Stimulated activated CD8-positive, alpha-beta memory T cell treated with anti-CD3 and anti-CD28 coated beads, Interleukin-2, amount 100 ng/mL, for 48 hours (primary cell): ENCODE measurements at regions not wholly inside any gene's neighbourhood (a gene's known extent, or its start where the extent isn't known, plus 50 kb on each side); places are given as distances from the start of the nearest gene placed in this dataset.

Experiments
- DNase-seq, 2 donors: peaks; one replicate each; pipeline ENCODE4 v3.0.0-alpha.2; 2020; ENCODE audit warnings: low read depth in 2 of 2

- no peak for DNase-seq
These were observed 1010.3 kb upstream of the TENM4 start for GRCh38 chr11:80451105-80451504.

GRCh38 chr11:80448709-80449108 is 1007.9 kb upstream of the TENM4 start:
- DNase-seq: no peak

DNA sequence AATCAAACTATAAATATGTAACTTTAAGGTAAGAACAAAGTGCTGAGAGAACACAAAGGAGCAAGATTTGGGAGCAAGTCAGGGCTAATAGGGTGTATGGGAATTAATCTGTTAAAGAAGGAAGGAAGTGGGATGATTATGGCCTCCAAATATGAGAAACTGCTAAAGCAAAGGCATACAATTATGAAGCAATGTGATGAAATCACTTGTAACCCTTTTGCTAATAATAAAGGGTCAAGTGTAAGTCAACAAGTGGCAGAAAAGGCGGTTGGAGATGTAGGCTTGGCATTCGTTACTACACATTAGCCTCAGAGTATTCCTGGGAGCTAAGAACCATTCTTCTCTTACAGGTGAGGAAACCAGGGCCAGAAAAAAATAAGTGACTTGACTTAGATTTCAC is 1002.3 kb upstream of the TENM4 start:
- no peak for DNase-seq

DNA sequence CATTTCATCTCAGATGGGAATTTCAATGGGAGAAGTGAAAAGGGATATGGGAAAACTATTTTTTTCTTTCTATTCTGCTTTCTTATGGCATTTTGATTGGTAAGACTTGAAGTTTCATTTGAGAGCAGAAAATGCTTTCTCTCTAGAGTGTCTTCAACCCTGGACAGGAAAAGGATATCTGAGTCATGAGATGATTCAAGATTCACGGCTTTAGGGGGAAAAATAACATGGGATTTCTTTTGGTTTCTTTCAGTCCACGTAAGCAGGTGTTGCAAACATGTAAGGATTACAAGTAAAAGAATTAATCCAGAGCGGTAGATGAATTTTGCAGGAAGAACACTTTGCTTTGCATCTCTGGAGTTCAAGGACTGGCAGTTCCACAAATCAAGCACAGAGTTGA is 1001.0 kb upstream of the TENM4 start:
- DNase-seq: no peak

DNA sequence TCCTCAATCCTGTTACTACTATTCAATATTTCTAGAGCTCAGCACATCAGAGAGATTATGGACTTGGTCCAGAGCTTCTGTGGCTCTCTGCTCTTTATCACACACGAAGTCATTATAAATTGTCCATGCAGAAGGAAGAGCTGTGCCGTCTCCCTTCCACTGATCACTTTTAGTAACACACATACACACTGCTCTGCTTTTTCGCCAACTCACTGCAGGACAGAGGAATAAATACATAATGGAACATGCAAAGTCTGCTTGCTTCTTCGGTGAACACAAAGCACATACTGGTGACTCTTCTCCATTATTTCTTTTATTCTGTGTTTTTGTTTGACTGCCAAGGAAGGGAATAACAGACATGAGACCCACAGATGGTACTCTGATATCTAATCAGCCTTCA is 1000.0 kb upstream of the TENM4 start:
- no peak for DNase-seq

DNA sequence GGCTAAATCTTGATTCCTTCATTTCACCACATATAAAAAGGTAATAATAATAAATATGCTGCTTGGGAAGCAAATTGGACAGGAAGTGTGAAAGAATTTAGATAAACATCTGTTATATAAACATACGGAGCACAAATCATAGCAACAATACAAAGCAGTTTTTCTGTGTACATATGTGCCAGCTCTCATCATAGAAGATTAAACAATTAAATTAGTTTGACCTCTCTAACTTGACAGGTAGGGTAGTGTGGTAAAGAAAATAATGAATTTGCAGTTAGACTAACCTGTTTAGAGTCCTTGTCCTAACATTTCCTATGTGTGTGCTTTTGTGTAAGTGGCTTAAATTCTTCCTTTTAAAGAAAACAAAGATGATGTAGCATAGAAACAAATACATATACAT is 995.7 kb upstream of the TENM4 start:
- no peak for DNase-seq

GRCh38 chr11:80435345-80435744 is 994.5 kb upstream of the TENM4 start:
- DNase-seq: no peak

DNA sequence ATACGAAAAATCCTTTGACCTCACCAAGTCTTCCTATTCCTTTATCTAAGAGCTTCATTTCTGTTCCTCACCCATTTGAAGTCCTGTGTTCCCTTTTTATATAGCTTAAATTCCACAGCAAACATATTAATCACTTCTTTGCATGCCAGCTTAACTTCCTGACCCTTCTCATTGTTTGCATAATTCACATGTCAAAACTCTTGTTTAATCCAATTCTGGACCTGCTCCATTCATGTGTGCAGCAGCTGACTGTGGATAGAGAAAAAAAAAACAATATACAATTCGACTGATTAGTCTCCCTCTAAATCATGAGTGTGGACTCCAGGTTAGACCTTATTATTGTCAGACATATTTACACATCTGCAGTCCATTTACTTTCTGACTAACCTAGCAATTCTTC is 991.2 kb upstream of the TENM4 start:
- DNase-seq: no peak

DNA sequence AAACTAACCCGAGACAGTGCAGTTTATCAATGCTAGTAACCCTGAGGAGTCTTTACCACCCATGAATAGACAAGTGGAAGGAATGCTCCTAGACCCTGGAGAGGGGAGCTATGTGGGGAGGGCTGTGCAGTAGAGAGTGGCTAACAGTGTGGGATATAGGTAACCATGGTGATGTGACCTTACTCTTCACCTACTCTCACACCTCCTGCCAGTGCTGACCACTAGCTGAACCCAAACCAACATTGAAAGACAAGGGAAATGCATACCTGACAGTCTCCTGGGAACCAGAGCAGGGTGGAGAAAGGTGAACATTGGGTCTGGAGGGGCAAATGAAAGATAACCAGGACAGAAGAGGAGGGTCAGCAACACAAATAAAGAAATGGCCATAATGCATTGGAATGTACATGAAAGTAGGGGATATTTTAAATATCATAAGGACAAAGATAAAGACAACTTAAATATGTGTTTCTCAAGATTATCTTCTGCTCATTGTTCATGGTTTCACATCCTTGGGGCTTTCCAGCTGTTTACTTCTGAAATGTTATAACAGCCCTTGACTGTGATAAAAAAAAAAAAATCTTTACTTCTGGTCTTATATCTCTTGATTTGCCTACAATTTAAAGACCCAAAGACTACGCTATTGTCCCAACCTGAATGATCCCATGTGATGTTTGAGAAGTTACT is 983.3 kb upstream of the TENM4 start:
- DNase-seq: no peak

DNA sequence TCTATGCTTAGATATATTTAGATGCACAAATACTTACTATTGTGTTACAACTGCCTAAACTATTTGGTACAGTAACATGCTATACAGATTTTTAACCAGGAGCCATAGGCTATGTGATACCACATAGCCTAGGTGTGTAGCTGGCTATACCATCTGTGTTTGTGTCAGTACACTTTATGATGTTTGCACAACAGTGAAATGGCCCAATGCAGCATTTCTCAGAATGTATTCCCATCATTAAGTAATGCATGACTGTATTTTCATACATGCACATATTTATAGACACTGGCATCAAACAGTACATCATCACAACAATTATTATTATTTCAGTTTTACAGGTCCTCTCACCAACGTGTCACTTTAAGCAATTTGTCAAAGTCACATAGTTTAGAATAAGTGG is 979.5 kb upstream of the TENM4 start:
- DNase-seq: no peak

DNA sequence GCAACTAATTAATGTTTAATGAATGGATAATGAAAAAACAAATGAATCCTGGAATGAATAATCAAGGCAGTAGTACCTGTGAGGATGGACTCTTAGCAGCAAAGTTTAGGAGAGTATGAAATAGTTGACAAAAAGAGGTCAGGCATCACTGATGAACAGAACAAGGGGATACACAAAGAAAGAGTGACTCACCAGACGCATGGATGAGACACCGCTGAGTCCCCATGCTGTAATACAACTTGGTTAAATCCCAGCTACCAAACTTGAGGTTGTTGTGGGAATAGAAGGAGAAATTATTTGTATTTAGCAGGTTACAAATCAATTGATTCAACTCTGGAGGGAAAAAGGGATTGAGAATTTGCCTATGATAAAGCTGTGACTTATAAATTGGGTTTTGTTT is 976.9 kb upstream of the TENM4 start:
- DNase-seq: no peak

DNA sequence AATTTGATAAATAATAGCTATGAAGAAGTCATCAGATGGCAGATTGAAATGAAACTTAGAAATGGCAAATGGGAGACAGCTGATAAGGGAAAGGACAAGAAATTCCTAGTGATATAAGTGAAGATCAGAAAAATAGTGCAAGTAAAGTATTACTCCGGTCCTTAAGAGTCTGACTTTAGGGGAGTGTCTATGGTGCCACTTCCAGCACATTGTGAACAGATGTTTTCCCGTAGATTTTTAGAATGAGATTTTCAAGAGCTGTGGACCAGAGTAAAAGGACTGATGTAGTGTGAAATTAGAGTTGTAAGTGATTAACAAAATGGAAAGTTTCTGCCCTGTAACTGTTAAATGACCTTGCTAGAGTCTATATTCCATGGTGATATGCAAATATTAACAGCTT is 974.8 kb upstream of the TENM4 start:
- DNase-seq: no peak

GRCh38 chr11:80414181-80415165 is 973.6 kb upstream of the TENM4 start:
- DNase-seq: no peak

DNA sequence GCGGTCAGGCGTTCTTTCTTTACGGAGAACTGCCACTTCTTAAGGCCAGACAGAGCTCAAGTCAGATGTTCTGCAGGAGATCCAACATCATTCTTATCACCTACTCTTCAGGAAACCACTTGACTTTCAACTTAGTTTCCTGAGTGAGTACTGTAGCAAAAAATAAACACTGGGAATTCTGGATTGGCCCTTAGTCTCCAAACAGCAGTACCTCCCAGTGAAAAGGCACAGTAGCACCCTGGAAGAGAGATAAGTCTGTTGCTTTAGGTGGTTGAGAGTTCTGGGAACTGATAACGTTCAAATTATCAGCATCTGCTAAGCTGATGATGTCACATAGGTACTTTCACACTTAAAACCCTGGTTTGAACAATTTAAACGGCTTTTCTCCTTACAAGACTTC is 971.8 kb upstream of the TENM4 start:
- DNase-seq: no peak

DNA sequence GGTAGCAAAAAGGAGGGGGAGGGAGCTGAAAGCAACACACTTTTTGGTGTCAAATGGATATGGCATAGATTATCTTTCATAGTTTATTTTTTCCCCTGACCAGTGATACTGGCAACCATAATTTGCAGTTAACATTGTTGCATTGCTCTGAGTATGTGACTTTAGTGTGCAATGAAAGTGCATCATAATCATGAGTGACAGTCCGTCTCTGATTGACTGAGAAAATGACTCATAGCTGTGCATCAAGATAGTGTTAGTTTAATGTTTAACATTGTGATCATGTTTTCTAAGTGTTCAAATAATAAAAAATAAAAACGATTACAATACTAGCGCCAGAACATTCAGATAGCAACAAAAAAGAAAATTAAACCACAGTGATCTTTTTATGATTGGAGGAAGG is 952.4 kb upstream of the TENM4 start:
- DNase-seq: no peak

GRCh38 chr11:80390505-80390904 is 949.7 kb upstream of the TENM4 start:
- DNase-seq: no peak

DNA sequence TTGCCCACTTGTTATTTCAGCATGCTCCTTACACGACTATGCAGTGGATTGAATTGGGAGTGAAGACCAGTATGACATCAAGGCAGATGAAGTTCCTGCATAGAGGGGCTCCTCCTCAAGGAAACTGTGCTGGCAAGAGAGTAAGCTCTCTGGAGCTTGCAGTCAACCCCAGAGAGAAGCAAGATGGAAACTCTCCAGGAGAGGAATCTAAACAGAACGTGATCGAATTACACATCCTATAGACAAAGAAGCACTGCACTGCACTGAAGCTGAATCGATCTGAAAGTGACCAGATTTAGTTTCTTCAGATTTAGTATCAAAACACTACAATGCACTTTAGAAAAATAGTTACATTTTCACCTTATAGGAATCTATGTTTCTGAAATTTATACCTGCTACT is 947.7 kb upstream of the TENM4 start:
- no peak for DNase-seq

- no peak for DNase-seq
These were observed 947.3 kb upstream of the TENM4 start for GRCh38 chr11:80388130-80388529.

DNA sequence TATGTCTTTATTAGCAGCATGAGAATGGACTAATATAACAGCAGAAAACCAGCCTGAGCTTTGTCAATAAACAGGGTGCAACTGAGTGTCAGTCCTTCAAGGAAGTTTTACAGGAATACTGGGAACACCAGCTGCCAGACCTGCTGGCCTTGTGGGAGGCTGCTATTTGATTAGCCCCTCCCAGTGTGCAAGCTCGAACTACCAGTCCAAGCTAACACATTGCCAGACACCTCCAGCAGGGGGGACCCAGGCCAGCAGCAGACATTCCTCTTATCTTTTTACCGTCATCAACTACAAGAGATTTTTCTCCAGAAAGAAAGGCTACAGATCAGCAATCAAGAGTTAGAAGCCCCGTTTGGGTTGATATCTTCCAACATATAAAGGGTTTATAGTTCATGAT is 942.8 kb upstream of the TENM4 start:
- DNase-seq: no peak

GRCh38 chr11:80379620-80380278 is 938.9 kb upstream of the TENM4 start:
- DNase-seq: no peak

DNA sequence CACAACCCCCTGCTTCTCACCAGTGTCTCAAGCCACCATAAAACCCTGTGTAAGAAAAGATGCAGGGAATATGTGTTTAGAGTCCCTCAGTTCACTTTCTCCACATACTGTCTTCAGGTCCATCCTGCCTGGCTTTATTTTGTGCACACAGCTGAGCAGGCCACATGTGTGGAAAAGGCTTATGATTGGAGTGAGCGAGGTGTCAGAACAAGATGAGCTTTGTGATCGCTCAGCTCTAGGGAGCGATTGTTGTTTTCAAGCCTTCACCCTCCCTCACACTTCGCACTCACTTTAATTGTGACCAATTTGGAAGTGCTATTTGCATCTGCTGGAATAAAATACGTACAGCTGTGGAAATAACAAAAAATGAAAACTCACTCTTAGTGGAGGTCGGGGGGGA is 931.1 kb upstream of the TENM4 start:
- DNase-seq: no peak

- no peak for DNase-seq
These were observed 925.1 kb upstream of the TENM4 start for GRCh38 chr11:80365980-80366379.
